Colonic mucosa (tissue), 4 donors: ENCODE measurements at regions not wholly inside any gene's neighbourhood (a gene's known extent, or its start where the extent isn't known, plus 50 kb on each side); places are given as distances from the start of the nearest gene placed in this dataset.
"Not testable (repeated sequence)": the region's sequence is repeated elsewhere in the genome, so short reads cannot be mapped to it uniquely, and the experiment has no call there.

Experiments used
- DNase-seq: peaks from one replicate; pipeline ENCODE4 v3.0.0-alpha.2; 2020
- H3K27ac ChIP-seq: fragments of 200-600 bp; one replicate; pipeline ENCODE4 v1.8.0; 2021
- H3K27me3 ChIP-seq: fragments of 200-600 bp; one replicate; pipeline ENCODE4 v1.8.0; 2021
- H3K36me3 ChIP-seq: fragments of 200-600 bp; one replicate; pipeline ENCODE4 v1.8.0; 2021
- H3K4me1 ChIP-seq: fragments of 200-600 bp; one replicate; pipeline ENCODE4 v1.8.0; 2021; ENCODE audit warnings: mild to moderate bottlenecking
- H3K4me3 ChIP-seq: fragments of 200-600 bp; one replicate; pipeline ENCODE4 v1.8.0; 2021
- H3K9ac ChIP-seq, 2 donors: one replicate each; pipeline ENCODE4 v1.7.0; 2013; ENCODE audit warnings: control low read depth in 2 of 2, low read depth in 2 of 2, low read length in 2 of 2
- H3K9me3 ChIP-seq: fragments of 200-600 bp; one replicate; pipeline ENCODE4 v1.8.0; 2021
- intact Hi-C: fragments of 100-400 bp; cut with DNase I; formaldehyde crosslinking; loops from one replicate; pipeline ENCODE4 v1.14.1; 2022
- TF ChIP-seq, protein P1 (sequence below): fragments of 200-600 bp; IDR thresholded peaks from one replicate; pipeline ENCODE4 v1.8.0; 2022; ENCODE audit warnings: antibody characterized with exemption, mild to moderate bottlenecking
- donor health status: healthy.
- donor health status: DM: no; HTN: no; CAD: no.
- donor health status: DM: no; HTN: no; CAD: no.

- no peaks in the 10 kb centered on the region for H3K9me3 ChIP-seq
- no peaks in the 10 kb centered on the region for H3K4me1 ChIP-seq
- H3K27ac ChIP-seq = no peak overlapping the region
- no peak overlapping the region for H3K4me3 ChIP-seq
- intact Hi-C loops = no loop called here
- H3K36me3 ChIP-seq = no peaks in the 10 kb centered on the region
- TF ChIP-seq, protein P1, sequence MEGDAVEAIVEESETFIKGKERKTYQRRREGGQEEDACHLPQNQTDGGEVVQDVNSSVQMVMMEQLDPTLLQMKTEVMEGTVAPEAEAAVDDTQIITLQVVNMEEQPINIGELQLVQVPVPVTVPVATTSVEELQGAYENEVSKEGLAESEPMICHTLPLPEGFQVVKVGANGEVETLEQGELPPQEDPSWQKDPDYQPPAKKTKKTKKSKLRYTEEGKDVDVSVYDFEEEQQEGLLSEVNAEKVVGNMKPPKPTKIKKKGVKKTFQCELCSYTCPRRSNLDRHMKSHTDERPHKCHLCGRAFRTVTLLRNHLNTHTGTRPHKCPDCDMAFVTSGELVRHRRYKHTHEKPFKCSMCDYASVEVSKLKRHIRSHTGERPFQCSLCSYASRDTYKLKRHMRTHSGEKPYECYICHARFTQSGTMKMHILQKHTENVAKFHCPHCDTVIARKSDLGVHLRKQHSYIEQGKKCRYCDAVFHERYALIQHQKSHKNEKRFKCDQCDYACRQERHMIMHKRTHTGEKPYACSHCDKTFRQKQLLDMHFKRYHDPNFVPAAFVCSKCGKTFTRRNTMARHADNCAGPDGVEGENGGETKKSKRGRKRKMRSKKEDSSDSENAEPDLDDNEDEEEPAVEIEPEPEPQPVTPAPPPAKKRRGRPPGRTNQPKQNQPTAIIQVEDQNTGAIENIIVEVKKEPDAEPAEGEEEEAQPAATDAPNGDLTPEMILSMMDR = no peak
- no peak overlapping the region for H3K9ac ChIP-seq
- no peaks in the 10 kb centered on the region for H3K27me3 ChIP-seq
- DNase-seq = no peak
Observed at GRCh38 chr6:9830808-9831207, 584.1 kb downstream of the TFAP2A start.

GRCh38 chr6:9825526-9825925 is 589.3 kb downstream of the TFAP2A start:
- no peak overlapping the region for H3K4me3 ChIP-seq
- no peak for DNase-seq
- H3K27ac ChIP-seq = no peak overlapping the region
- no peaks in the 10 kb centered on the region for H3K36me3 ChIP-seq
- no peaks in the 10 kb centered on the region for H3K27me3 ChIP-seq
- H3K9me3 ChIP-seq = no peaks in the 10 kb centered on the region
- H3K9ac ChIP-seq = no peak overlapping the region
- H3K4me1 ChIP-seq = no peaks in the 10 kb centered on the region
- TF ChIP-seq, protein P1 = no peak
- intact Hi-C loops = no loop called here

- H3K36me3 ChIP-seq, intact Hi-C loops: not testable (repeated sequence)
Observed at GRCh38 chr6:9810727-9811126, 604.1 kb downstream of the TFAP2A start.

DNA sequence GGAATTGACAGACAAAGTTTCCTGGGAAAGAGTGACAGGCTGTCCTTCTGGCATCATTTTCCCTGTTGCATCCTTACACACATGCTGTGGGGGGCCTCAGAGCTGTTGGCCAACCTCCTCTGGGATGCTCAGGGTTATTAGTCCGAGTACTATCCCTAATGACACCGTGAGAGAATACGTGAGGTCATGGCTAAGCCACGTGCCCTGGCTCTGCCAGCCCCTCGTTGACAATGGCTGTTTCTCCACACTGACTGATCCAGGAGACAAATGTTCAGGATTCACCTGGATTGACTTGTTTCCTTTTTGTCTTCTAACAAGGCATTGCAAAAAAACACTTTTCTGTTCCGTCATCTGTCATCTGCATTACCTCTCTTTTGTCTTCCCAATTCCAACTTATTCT is 604.6 kb downstream of the TFAP2A start:
- Histone ChIP-seq H3K27me3 (no peaks in the 10 kb centered on the region), H3K27ac (no peak overlapping the region), H3K9ac (no peak overlapping the region), H3K36me3 (no peaks in the 10 kb centered on the region), H3K9me3 (no peaks in the 10 kb centered on the region), H3K4me1 (no peaks in the 10 kb centered on the region), H3K4me3 (no peak overlapping the region)
- DNase-seq = no peak
- TF ChIP-seq, protein P1 = no peak
- intact Hi-C loops = no loop called here

More at GRCh38 chr6:9810727-9811126, 604.1 kb downstream of the TFAP2A start:
- not testable (repeated sequence) for H3K27ac ChIP-seq, DNase-seq, H3K9ac ChIP-seq, H3K9me3 ChIP-seq, H3K4me1 ChIP-seq, H3K4me3 ChIP-seq, H3K27me3 ChIP-seq

GRCh38 chr6:9806195-9806594 is 608.7 kb downstream of the TFAP2A start:
- TF ChIP-seq, protein P1 = no peak
- no peaks in the 10 kb centered on the region for H3K9me3 ChIP-seq
- H3K36me3 ChIP-seq = no peaks in the 10 kb centered on the region
- no peaks in the 10 kb centered on the region for H3K27me3 ChIP-seq
- no peak overlapping the region for H3K27ac ChIP-seq
- H3K4me1 ChIP-seq = no peaks in the 10 kb centered on the region
- intact Hi-C loops = no loop called here
- H3K4me3 ChIP-seq = no peak overlapping the region
- no peak overlapping the region for H3K9ac ChIP-seq
- no peak for DNase-seq

DNA sequence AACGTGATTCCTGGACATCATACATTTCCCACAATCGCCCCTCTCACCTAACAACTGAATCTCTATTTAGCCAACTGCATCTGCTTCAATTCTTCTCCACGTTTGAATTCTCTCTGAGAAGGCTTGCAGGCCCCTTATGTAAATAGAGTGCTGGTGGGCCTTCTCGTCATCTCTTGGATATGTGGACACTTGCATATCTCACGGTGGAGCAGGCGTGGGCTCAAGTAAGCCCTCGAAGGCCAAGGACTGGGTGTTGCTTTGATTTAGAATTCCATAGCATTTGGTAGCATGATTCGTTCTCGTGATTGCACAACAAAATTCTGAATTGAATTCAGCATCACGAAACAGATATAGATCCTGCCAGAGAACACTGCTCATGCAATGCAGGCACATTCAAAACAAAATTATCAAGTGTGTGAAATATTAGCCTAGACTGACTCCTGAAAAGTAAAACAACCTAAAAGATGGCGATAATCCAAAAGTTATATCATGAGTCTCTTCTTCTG is 613.6 kb downstream of the TFAP2A start:
- Histone ChIP-seq H3K27ac (no peak overlapping the region), H3K27me3 (no peaks in the 10 kb centered on the region), H3K4me1 (no peaks in the 10 kb centered on the region), H3K9ac (no peak overlapping the region), H3K9me3 (no peaks in the 10 kb centered on the region), H3K4me3 (no peak overlapping the region), H3K36me3 (no peaks in the 10 kb centered on the region)
- intact Hi-C loops = no loop called here
- TF ChIP-seq, protein P1 = no peak
- no peak for DNase-seq
